GM23248 (cell line): ENCODE measurements at regions not wholly inside any gene's neighbourhood (a gene's known extent, or its start where the extent isn't known, plus 50 kb on each side); places are given as distances from the start of the nearest gene placed in this dataset.

Source experiments
- DNase-seq: peaks from one replicate; pipeline ENCODE4 v3.0.0-alpha.2; 2015
- H2AFZ ChIP-seq: fragments of 200-600 bp; sonication (generic); 2 replicates; pipeline ENCODE4 v1.6.1; 2016; ENCODE audit warnings: antibody characterized with exemption
- H3F3A ChIP-seq: fragments of 200-600 bp; sonication (generic); 2 replicates; pipeline ENCODE4 v1.6.1; 2016; ENCODE audit warnings: mild to moderate bottlenecking, antibody characterized with exemption, mixed run types; ENCODE audit not compliant: insufficient read depth
- H3K27ac ChIP-seq: fragments of 200-600 bp; sonication (generic); 2 replicates; pipeline ENCODE4 v1.5.1; 2016; ENCODE audit warnings: mild to moderate bottlenecking
- H3K27me3 ChIP-seq: fragments of 200-600 bp; sonication (generic); replicated peaks from 2 replicates; pipeline ENCODE4 v1.6.1; 2016; ENCODE audit warnings: mild to moderate bottlenecking; ENCODE audit not compliant: insufficient read depth
- H3K36me3 ChIP-seq: fragments of 200-600 bp; sonication (generic); 2 replicates; pipeline ENCODE4 v1.6.1; 2016; ENCODE audit warnings: low read depth, mild to moderate bottlenecking
- H3K4me1 ChIP-seq: fragments of 200-600 bp; sonication (generic); 2 replicates; pipeline ENCODE4 v1.6.1; 2016; ENCODE audit warnings: mild to moderate bottlenecking; ENCODE audit not compliant: insufficient read depth
- H3K4me2 ChIP-seq: fragments of 200-600 bp; sonication (generic); one replicate; pipeline ENCODE4 v1.6.1; 2016; ENCODE audit warnings: mild to moderate bottlenecking; ENCODE audit not compliant: unreplicated experiment
- H3K4me3 ChIP-seq: fragments of 200-600 bp; sonication (generic); 2 replicates; pipeline ENCODE4 v1.5.1; 2016; ENCODE audit warnings: mild to moderate bottlenecking
- H3K79me2 ChIP-seq: fragments of 200-600 bp; sonication (generic); 2 replicates; pipeline ENCODE4 v1.6.1; 2016; ENCODE audit warnings: mild to moderate bottlenecking; ENCODE audit not compliant: insufficient read depth
- H3K9ac ChIP-seq: fragments of 200-600 bp; sonication (generic); 2 replicates; pipeline ENCODE4 v1.6.1; 2016; ENCODE audit warnings: mild to moderate bottlenecking
- H3K9me2 ChIP-seq: fragments of 200-600 bp; sonication (generic); 2 replicates; pipeline ENCODE4 v1.6.1; 2016; ENCODE audit warnings: mixed run types, mild to moderate bottlenecking, moderate library complexity; ENCODE audit not compliant: insufficient read depth
- H3K9me3 ChIP-seq: fragments of 200-600 bp; sonication (generic); one replicate; pipeline ENCODE4 v1.6.1; 2017; ENCODE audit warnings: low read depth
- H4K20me1 ChIP-seq: fragments of 200-600 bp; sonication (generic); 2 replicates; pipeline ENCODE4 v1.6.0; 2016; ENCODE audit not compliant: insufficient read depth
- EZH2 ChIP-seq: fragments of 200-600 bp; sonication (generic); IDR thresholded peaks from 2 replicates; pipeline ENCODE4 v1.6.1; 2018; ENCODE audit warnings: antibody characterized with exemption, mild to moderate bottlenecking; ENCODE audit not compliant: insufficient read depth, poor library complexity, severe bottlenecking
- EZH2phosphoT487 ChIP-seq: fragments of 200-600 bp; sonication (generic); IDR thresholded peaks from 2 replicates; pipeline ENCODE4 v1.6.1; 2018; ENCODE audit warnings: antibody characterized with exemption, moderate library complexity, mild to moderate bottlenecking, low read depth; ENCODE audit not compliant: insufficient read depth
- WGBS, 2 experiments: methylation state at CpG; one replicate each; pipeline ENCODE4 v1.1.6; 2015 to 2017; ENCODE audit warnings: low lambda C conversion rate in 2 of 2, low coverage in 1 of 2; ENCODE audit errors: missing lambda C conversion rate in 2 of 2; 5-methylcytosine and 5-hydroxymethylcytosine counted together
- in situ Hi-C: fragments of 300-500 bp; cut with MboI; formaldehyde crosslinking; loops from 2 replicates; pipeline ENCODE4 v1.15.0; 2020

DNA sequence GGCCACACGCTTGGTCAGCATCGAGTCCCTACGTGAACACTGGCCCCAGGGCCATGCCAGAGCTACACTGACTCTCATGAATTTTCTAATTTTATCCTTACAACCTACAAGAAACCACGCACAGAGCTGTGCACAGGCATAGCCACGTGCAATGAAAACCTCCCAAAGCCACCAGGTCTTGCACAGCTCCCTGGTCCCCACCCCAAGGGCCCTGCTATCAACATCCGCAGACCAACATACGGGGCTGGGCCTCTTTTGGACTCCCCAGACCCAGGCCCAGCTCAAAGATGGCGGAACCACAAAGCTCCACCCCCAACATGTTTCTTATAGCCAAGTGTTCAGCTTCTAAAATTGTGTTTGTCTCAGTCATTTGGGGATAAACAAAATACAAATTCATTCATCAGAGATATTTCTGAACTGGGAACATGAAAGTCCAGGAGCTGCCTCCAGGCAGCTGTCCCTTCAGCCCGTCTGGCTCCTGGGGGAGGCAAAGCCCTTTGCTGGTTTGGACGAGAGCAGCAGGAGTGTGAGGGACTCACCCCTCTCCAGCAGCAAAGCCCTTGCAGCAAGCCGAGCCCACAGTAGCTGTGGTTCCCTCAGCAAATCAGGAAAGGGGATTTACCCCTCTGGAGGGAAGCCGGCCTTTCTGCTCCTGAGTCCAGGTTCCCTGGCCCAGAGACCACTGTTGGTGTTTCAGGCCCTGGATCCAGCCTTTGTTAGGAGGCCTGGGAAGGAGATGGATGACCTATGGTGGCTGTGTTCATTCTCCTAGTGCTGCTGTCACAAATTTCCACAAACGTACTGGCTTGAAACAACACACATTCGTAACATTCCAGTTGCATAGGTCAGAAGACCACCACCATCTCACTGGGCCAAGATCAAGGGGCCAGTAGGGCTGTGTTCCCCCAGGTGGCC is 75.1 kb downstream of the OAT start:
- Histone ChIP-seq H3F3A (no peaks in the 10 kb centered on the region), H3K27me3 (0 out of 2 replicates have a peak, but pooled peaks cover 4% of the 10 kb centered on the region), H2AFZ (no peak overlapping the region), H3K4me1 (no peaks in the 10 kb centered on the region), H3K4me2 (no peak overlapping the region), H3K4me3 (no peak overlapping the region), H3K9me2 (no peaks in the 10 kb centered on the region), H3K27ac (no peak overlapping the region), H3K79me2 (no peaks in the 10 kb centered on the region), H4K20me1 (no peaks in the 10 kb centered on the region), H3K36me3 (no peaks in the 10 kb centered on the region), H3K9me3 (no peaks in the 10 kb centered on the region), H3K9ac (no peak overlapping the region)
- no peak for TF ChIP-seq EZH2
- in situ Hi-C loops = no loop called here
- 42 to 43% methylated on average over 14 of the region's 14 CpGs for WGBS, 2 experiments
- DNase-seq = no peak

DNA sequence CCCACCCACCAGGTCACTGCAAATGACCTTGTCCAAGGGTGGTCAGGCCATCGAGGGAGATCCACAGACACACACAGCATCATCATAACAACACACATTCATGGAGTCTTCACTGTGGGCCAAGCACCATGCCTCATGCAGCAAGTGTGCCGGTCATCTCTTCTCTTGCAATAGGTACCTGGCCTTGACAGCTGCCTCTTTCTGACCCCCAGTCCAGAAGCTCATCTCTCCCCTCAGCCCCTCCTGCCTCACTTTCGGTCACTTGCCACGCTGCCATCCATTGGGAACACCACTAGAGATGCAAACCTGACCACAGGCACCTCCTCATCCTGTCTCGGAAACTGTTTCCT is 75.9 kb downstream of the OAT start:
- H3F3A ChIP-seq = no peaks in the 10 kb centered on the region
- TF ChIP-seq EZH2phosphoT487 = no peak
- no peak for TF ChIP-seq EZH2
- no peaks in the 10 kb centered on the region for H4K20me1 ChIP-seq
- WGBS, 2 experiments = 43 to 48% methylated on average over 5 of the region's 5 CpGs
- H3K9me2 ChIP-seq = no peaks in the 10 kb centered on the region
- H3K9me3 ChIP-seq = no peaks in the 10 kb centered on the region
- H3K9ac ChIP-seq = no peak overlapping the region
- H2AFZ ChIP-seq = no peak overlapping the region
- no peak overlapping the region for H3K27ac ChIP-seq
- H3K4me1 ChIP-seq = no peaks in the 10 kb centered on the region
- no peaks in the 10 kb centered on the region for H3K79me2 ChIP-seq
- no peak overlapping the region for H3K4me3 ChIP-seq
- in situ Hi-C loops = no loop called here
- 0 out of 2 replicates have a peak, but pooled peaks cover 4% of the 10 kb centered on the region for H3K27me3 ChIP-seq
- H3K36me3 ChIP-seq = no peaks in the 10 kb centered on the region
- H3K4me2 ChIP-seq = no peak overlapping the region
- DNase-seq = no peak

DNA sequence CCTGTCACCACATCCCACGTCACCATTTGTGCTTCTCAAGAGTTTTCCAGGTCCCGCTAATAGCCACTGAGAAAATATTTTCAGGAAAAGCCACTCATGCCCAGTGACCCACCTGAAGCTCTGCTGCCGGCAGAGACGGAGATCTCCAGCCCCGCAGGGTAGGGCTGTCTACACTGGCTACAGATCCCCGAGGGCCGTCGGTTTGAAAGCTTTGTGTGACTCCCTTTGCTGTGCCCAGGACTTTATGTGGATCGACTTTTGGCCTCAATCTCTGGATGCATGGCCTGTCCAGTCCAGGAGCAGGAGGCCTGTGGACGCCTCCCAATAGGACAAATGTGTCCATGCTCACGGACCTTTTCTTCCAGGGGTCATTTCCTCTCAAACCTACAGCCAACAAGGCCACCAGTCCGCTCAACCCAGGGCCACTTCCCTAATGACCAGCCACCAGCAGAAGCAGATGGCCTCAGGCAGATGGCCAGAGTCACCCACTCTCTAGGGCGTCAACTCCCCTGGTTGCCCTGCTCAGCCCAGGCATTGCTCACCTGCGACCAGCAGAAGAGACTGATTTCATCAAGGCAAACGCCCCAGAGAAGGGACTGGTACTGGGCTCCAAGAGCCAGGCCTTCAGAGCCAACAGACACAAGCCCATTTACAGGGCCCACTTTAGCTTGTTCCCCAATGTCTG is 76.4 kb downstream of the OAT start:
- H3K27me3 ChIP-seq = 0 out of 2 replicates have a peak, but pooled peaks cover 4% of the 10 kb centered on the region
- no peaks in the 10 kb centered on the region for H3K79me2 ChIP-seq
- in situ Hi-C loops = no loop called here
- no peaks in the 10 kb centered on the region for H3K36me3 ChIP-seq
- 44 to 50% methylated on average over 15 of the region's 15 CpGs for WGBS, 2 experiments
- H3K27ac ChIP-seq = no peak overlapping the region
- H3K4me2 ChIP-seq = no peak overlapping the region
- no peak overlapping the region for H2AFZ ChIP-seq
- no peaks in the 10 kb centered on the region for H4K20me1 ChIP-seq
- H3K9me3 ChIP-seq = no peaks in the 10 kb centered on the region
- no peaks in the 10 kb centered on the region for H3F3A ChIP-seq
- no peak for DNase-seq
- H3K4me1 ChIP-seq = no peaks in the 10 kb centered on the region
- no peak overlapping the region for H3K4me3 ChIP-seq
- no peaks in the 10 kb centered on the region for H3K9me2 ChIP-seq
- H3K9ac ChIP-seq = no peak overlapping the region
- TF ChIP-seq EZH2 (no peak), EZH2phosphoT487 (no peak)

DNA sequence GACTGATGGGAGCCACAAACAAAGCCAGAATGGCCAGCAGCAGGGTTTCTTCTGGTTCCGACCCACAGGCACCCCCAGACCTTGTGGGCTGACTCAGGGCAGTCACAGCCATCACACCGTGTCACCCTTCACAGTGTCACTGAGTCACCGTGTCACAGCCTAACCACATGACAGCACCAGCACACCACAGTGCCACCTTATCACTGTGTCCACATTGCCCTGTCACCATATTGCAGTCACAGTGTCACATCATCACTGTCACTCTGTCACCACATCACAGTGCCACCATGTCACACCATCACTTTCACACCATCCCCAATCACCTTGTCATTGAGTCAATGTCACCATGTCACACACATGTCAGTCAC is 77.0 kb downstream of the OAT start:
- H3K27me3 ChIP-seq = 0 out of 2 replicates have a peak, but pooled peaks cover 4% of the 10 kb centered on the region
- H3F3A ChIP-seq = no peaks in the 10 kb centered on the region
- in situ Hi-C loops = no loop called here
- no peak overlapping the region for H3K4me3 ChIP-seq
- H2AFZ ChIP-seq = no peak overlapping the region
- no peak overlapping the region for H3K27ac ChIP-seq
- no peak for DNase-seq
- H3K9me3 ChIP-seq = no peaks in the 10 kb centered on the region
- 17 to 33% methylated on average over 2 to 3 of the region's 3 CpGs for WGBS, 2 experiments
- H3K36me3 ChIP-seq = no peaks in the 10 kb centered on the region
- H3K9ac ChIP-seq = no peak overlapping the region
- H3K79me2 ChIP-seq = no peaks in the 10 kb centered on the region
- no peak for TF ChIP-seq EZH2
- no peak for TF ChIP-seq EZH2phosphoT487
- H3K4me1 ChIP-seq = no peaks in the 10 kb centered on the region
- no peaks in the 10 kb centered on the region for H3K9me2 ChIP-seq
- H3K4me2 ChIP-seq = no peak overlapping the region
- no peaks in the 10 kb centered on the region for H4K20me1 ChIP-seq
